WTC11 (cell line): ENCODE measurements at regions not wholly inside any gene's neighbourhood (a gene's known extent, or its start where the extent isn't known, plus 50 kb on each side); places are given as distances from the start of the nearest gene placed in this dataset.
A peak's percentile ranks its signal among the peaks of the same experiment; 100 is the strongest.

Experiments used
- ATAC-seq: fragments of 200-7000 bp; cut with Tn5 transposase; 2 replicates; pipeline ENCODE4 v1.10.0; 2021; ENCODE audit warnings: mild to moderate bottlenecking, moderate library complexity
- CTCF ChIA-PET: fragments of 300-600 bp; sonication (Branson Sonifier 250); formaldehyde crosslinking; loops from one replicate; lab custom pipeline; 2021; ENCODE audit warnings: antibody characterized with exemption; lab: Charles Lee
- POLR2A ChIA-PET: fragments of 350-600 bp; sonication (Branson Sonifier 250); formaldehyde crosslinking; loops from one replicate; lab custom pipeline; 2021; ENCODE audit warnings: antibody characterized with exemption; lab: Charles Lee
- DNase-seq: peaks from one replicate; pipeline ENCODE4 v3.0.0; 2021; ENCODE audit warnings: low spot score
- H3K27ac Mint-ChIP-seq: 2 replicates; pipeline ENCODE4 v1.8.0; 2021; ENCODE audit warnings: mixed read lengths
- H3K27me3 Mint-ChIP-seq: 2 replicates; pipeline ENCODE4 v1.8.0; 2021; ENCODE audit warnings: low read depth, mild to moderate bottlenecking, moderate library complexity, mixed read lengths
- H3K36me3 Mint-ChIP-seq: 2 replicates; pipeline ENCODE4 v1.8.0; 2021; ENCODE audit warnings: mixed read lengths
- H3K4me1 Mint-ChIP-seq: 2 replicates; pipeline ENCODE4 v1.8.0; 2022; ENCODE audit warnings: mixed read lengths
- H3K4me3 Mint-ChIP-seq: 2 replicates; pipeline ENCODE4 v1.8.0; 2021; ENCODE audit warnings: mild to moderate bottlenecking, moderate library complexity, mixed read lengths
- H3K9me3 Mint-ChIP-seq: 2 replicates; pipeline ENCODE4 v1.8.0; 2021; ENCODE audit warnings: mixed read lengths
- ATF1 ChIP-seq: sonication (generic); formaldehyde crosslinking; IDR thresholded peaks from 2 replicates; pipeline ENCODE4 v1.8.1; 2023; ENCODE audit warnings: mild to moderate bottlenecking, moderate library complexity, missing genetic modification reagents
- ESRRA ChIP-seq: sonication (generic); formaldehyde crosslinking; IDR thresholded peaks from 2 replicates; pipeline ENCODE4 v1.8.1; 2022; ENCODE audit warnings: mild to moderate bottlenecking, missing genetic modification reagents, borderline replicate concordance
- GABPB1 ChIP-seq: sonication (generic); formaldehyde crosslinking; IDR thresholded peaks from 2 replicates; pipeline ENCODE4 v1.8.1; 2023; ENCODE audit warnings: mild to moderate bottlenecking, missing genetic modification reagents
- HMGA2 ChIP-seq: fragments of 250-450 bp; sonication (Bioruptor Pico); IDR thresholded peaks from 2 replicates; pipeline ENCODE4 v1.4.0; 2021; ENCODE audit warnings: mild to moderate bottlenecking, moderate library complexity
- JUN ChIP-seq: sonication (generic); formaldehyde crosslinking; IDR thresholded peaks from 2 replicates; pipeline ENCODE4 v1.8.0; 2023; ENCODE audit warnings: mild to moderate bottlenecking, missing genetic modification reagents
- NR1H2 ChIP-seq: sonication (generic); formaldehyde crosslinking; IDR thresholded peaks from 2 replicates; pipeline ENCODE4 v1.9.0; 2021; ENCODE audit warnings: mild to moderate bottlenecking, moderate library complexity, missing genetic modification reagents
- TEAD4 ChIP-seq: sonication (generic); formaldehyde crosslinking; IDR thresholded peaks from 2 replicates; pipeline ENCODE4 v1.8.0; 2022; ENCODE audit warnings: mild to moderate bottlenecking, missing genetic modification reagents
- TP53 ChIP-seq: sonication (generic); formaldehyde crosslinking; IDR thresholded peaks from 2 replicates; pipeline ENCODE4 v1.8.1; 2023; ENCODE audit warnings: mild to moderate bottlenecking, missing genetic modification reagents
- ZNF121 ChIP-seq: sonication (generic); formaldehyde crosslinking; IDR thresholded peaks from 2 replicates; pipeline ENCODE4 v1.8.0; 2023; ENCODE audit warnings: missing genetic modification reagents
- ZNF138 ChIP-seq: sonication (generic); formaldehyde crosslinking; conservative IDR thresholded peaks from 2 replicates; pipeline ENCODE4 v1.8.1; 2022; ENCODE audit warnings: mild to moderate bottlenecking, moderate library complexity, missing genetic modification reagents
- ZNF396 ChIP-seq: fragments of 250-450 bp; sonication (Bioruptor Pico); IDR thresholded peaks from 2 replicates; pipeline ENCODE4 v1.8.0; 2021; ENCODE audit warnings: mild to moderate bottlenecking, moderate library complexity, borderline replicate concordance
- TF ChIP-seq, protein P1 (sequence below): sonication (generic); formaldehyde crosslinking; IDR thresholded peaks from 2 replicates; pipeline ENCODE4 v1.8.1; 2023; ENCODE audit warnings: mild to moderate bottlenecking, missing genetic modification reagents, moderate library complexity
- TF ChIP-seq, protein P2 (sequence below): fragments of 250-450 bp; sonication (Bioruptor Pico); IDR thresholded peaks from 2 replicates; pipeline ENCODE4 v1.9.0; 2021; ENCODE audit warnings: mild to moderate bottlenecking, borderline replicate concordance
- TF ChIP-seq, protein P3 (sequence below): sonication (generic); formaldehyde crosslinking; IDR thresholded peaks from 2 replicates; pipeline ENCODE4 v1.8.0; 2022; ENCODE audit warnings: mild to moderate bottlenecking, missing genetic modification reagents
- TF ChIP-seq, protein P4 (sequence below): sonication (generic); formaldehyde crosslinking; IDR thresholded peaks from 2 replicates; pipeline ENCODE4 v1.8.1; 2023; ENCODE audit warnings: mild to moderate bottlenecking, missing genetic modification reagents, moderate library complexity
- TF ChIP-seq, protein P5 (sequence below): sonication (generic); formaldehyde crosslinking; IDR thresholded peaks from 2 replicates; pipeline ENCODE4 v1.8.0; 2022; ENCODE audit warnings: mild to moderate bottlenecking, missing genetic modification reagents
- TF ChIP-seq, protein P6 (sequence below): fragments of 250-450 bp; sonication (Bioruptor Pico); conservative IDR thresholded peaks from 2 replicates; pipeline ENCODE4 v1.9.0; 2021; ENCODE audit warnings: mild to moderate bottlenecking
- TF ChIP-seq, protein P7 (sequence below): sonication (generic); formaldehyde crosslinking; IDR thresholded peaks from 2 replicates; pipeline ENCODE4 v1.8.0; 2023; ENCODE audit warnings: missing genetic modification reagents, mild to moderate bottlenecking, borderline replicate concordance
- TF ChIP-seq, protein P8 (sequence below): sonication (generic); formaldehyde crosslinking; IDR thresholded peaks from 2 replicates; pipeline ENCODE4 v1.8.0; 2023; ENCODE audit warnings: missing genetic modification reagents

DNA sequence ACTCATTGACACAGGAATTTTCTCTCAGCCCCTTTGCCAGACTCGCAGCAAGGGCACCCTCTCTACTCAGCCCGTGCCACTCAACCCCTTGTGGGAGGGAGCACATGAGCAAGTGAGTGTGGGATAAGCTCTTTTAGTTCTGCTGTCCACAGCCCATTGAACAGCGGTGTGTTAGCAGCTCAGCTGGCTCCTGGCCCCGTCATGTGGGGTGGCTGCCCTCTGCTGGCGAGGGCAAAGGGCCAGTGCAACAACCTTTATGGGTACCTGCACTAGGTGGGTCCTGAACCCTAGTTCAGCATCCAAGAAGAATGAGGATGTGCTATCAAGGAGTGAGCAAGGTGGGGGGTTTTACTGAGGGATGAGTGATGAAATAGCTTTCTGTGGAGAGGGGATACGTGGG, 85.0 kb upstream of the ZNF81 start:
- no peak overlapping the region for H3K27ac Mint-ChIP-seq
- POLR2A ChIA-PET, result no interaction called here
- H3K4me3 Mint-ChIP-seq, result no peak overlapping the region
- no peaks in the 10 kb centered on the region for H3K9me3 Mint-ChIP-seq
- TF ChIP-seq, protein P1, sequence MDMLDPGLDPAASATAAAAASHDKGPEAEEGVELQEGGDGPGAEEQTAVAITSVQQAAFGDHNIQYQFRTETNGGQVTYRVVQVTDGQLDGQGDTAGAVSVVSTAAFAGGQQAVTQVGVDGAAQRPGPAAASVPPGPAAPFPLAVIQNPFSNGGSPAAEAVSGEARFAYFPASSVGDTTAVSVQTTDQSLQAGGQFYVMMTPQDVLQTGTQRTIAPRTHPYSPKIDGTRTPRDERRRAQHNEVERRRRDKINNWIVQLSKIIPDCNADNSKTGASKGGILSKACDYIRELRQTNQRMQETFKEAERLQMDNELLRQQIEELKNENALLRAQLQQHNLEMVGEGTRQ (CRISPR knock-in tag), result no peak
- TF ChIP-seq, protein P2, sequence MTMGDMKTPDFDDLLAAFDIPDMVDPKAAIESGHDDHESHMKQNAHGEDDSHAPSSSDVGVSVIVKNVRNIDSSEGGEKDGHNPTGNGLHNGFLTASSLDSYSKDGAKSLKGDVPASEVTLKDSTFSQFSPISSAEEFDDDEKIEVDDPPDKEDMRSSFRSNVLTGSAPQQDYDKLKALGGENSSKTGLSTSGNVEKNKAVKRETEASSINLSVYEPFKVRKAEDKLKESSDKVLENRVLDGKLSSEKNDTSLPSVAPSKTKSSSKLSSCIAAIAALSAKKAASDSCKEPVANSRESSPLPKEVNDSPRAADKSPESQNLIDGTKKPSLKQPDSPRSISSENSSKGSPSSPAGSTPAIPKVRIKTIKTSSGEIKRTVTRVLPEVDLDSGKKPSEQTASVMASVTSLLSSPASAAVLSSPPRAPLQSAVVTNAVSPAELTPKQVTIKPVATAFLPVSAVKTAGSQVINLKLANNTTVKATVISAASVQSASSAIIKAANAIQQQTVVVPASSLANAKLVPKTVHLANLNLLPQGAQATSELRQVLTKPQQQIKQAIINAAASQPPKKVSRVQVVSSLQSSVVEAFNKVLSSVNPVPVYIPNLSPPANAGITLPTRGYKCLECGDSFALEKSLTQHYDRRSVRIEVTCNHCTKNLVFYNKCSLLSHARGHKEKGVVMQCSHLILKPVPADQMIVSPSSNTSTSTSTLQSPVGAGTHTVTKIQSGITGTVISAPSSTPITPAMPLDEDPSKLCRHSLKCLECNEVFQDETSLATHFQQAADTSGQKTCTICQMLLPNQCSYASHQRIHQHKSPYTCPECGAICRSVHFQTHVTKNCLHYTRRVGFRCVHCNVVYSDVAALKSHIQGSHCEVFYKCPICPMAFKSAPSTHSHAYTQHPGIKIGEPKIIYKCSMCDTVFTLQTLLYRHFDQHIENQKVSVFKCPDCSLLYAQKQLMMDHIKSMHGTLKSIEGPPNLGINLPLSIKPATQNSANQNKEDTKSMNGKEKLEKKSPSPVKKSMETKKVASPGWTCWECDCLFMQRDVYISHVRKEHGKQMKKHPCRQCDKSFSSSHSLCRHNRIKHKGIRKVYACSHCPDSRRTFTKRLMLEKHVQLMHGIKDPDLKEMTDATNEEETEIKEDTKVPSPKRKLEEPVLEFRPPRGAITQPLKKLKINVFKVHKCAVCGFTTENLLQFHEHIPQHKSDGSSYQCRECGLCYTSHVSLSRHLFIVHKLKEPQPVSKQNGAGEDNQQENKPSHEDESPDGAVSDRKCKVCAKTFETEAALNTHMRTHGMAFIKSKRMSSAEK (CRISPR knock-in tag), result no peak
- TF ChIP-seq, protein P3, sequence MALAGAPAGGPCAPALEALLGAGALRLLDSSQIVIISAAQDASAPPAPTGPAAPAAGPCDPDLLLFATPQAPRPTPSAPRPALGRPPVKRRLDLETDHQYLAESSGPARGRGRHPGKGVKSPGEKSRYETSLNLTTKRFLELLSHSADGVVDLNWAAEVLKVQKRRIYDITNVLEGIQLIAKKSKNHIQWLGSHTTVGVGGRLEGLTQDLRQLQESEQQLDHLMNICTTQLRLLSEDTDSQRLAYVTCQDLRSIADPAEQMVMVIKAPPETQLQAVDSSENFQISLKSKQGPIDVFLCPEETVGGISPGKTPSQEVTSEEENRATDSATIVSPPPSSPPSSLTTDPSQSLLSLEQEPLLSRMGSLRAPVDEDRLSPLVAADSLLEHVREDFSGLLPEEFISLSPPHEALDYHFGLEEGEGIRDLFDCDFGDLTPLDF (CRISPR knock-in tag), result no peak
- TF ChIP-seq TEAD4 (CRISPR knock-in tag) (no peak), GABPB1 (CRISPR knock-in tag) (no peak), ZNF121 (CRISPR knock-in tag) (no peak)
- TF ChIP-seq, protein P4, sequence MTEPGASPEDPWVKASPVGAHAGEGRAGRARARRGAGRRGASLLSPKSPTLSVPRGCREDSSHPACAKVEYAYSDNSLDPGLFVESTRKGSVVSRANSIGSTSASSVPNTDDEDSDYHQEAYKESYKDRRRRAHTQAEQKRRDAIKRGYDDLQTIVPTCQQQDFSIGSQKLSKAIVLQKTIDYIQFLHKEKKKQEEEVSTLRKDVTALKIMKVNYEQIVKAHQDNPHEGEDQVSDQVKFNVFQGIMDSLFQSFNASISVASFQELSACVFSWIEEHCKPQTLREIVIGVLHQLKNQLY, result no peak
- H3K27me3 Mint-ChIP-seq, result no peaks in the 10 kb centered on the region; the same call in 1 of the 2 replicates
- peak; percentile 92 for ATAC-seq
- CTCF ChIA-PET, result interaction anchor here (0.7 to 1.7 kb wide), 5 partner anchors 12 to 254 kb away, joined by 3 to 6 read pairs (median 3); partner anchors contain the start of genes ELK1 and TIMP1
- no peaks in the 10 kb centered on the region for H3K36me3 Mint-ChIP-seq
- DNase-seq, result peak; percentile 66
- H3K4me1 Mint-ChIP-seq, result peaks cover 3% of the 10 kb centered on the region; the same call in 1 of the 2 replicates

DNA sequence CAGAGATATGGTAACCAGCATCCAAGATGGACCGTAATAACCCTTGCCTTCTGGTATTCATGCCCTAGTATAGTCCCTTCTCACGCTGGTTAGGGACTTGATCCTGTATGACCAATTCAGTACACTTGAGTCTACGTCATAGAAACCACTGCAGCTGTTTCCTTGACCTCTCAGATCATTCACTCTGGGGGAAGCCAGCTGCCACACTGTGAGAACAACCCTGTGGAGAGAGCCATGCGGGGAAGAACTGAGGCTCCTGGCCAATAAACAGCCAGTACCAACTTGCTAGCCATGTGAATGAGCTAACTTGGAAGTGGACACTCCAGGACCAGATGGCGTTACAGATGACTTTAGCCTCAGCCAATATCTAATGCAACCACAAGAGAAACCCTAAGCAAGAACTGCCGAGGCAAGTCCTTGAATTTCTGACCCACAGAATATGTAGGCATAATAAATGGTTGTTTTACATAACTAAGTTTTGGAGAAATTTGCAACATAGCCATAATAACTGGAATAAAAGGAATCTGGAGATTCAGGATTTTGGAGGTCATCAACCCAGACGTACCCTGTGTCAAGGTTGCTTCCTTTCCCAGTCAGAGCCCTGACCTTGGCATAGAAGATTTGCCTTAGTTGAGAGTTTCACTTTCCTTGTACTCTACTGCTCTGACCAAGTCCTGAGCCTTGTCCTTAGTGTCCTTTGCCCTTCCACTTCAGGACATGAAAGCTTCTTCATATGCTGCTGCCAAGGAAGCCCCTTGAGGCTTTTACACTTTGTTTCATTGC, 87.3 kb upstream of the ZNF81 start:
- Mint-ChIP-seq H3K27ac (no peak overlapping the region), H3K9me3 (no peaks in the 10 kb centered on the region), H3K36me3 (no peaks in the 10 kb centered on the region), H3K27me3 (no peaks in the 10 kb centered on the region; the same call in 1 of the 2 replicates), H3K4me1 (peaks cover 3% of the 10 kb centered on the region; the same call in 1 of the 2 replicates), H3K4me3 (no peak overlapping the region)
- DNase-seq, result no peak
- ChIA-PET POLR2A (no interaction called here), CTCF (interaction anchor here (1.0 kb wide), 1 partner anchor 104 kb away, joined by 3 read pairs; no protein-coding TSS in a partner anchor)
- ATAC-seq, result no peak
- TF ChIP-seq ZNF396 (CRISPR knock-in tag), result no peak
- TF ChIP-seq, protein P5, sequence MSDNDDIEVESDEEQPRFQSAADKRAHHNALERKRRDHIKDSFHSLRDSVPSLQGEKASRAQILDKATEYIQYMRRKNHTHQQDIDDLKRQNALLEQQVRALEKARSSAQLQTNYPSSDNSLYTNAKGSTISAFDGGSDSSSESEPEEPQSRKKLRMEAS (CRISPR knock-in tag), result no peak
- no peak for TF ChIP-seq TP53 (CRISPR knock-in tag)
- TF ChIP-seq ATF1 (CRISPR knock-in tag), result no peak
- TF ChIP-seq, protein P6, sequence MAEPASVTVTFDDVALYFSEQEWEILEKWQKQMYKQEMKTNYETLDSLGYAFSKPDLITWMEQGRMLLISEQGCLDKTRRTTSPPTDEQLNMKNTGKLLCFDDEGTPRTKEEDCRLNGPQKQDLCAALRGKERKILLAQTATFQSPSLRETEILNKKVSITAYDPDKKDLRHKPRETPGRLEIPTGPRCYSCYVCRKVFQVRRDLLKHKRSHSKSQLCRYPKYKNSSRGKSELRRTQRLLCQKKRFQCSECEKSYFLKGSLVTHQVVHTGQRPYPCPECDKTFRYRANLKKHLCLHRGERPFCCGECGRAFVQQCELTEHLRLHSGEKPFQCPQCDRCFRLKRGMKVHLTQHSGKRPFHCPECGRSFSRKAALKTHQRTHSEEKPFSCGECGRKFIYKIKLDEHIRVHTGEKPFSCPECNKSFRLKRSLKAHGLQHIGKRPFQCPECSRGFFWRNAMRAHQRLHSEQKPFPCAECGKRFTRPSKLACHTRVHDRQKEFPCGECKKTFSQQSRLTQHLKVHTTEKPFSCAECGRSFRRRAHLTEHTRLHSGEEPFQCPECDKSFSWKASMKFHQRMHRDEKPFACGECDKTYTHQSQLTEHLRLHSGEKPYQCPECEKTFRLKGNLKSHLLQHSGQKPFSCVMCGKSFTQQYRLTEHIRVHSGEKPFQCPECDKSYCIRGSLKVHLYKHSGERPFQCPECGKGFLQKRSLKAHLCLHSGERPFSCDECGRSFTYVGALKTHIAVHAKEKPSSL, result no peak
- TF ChIP-seq ESRRA (CRISPR knock-in tag), result no peak
- TF ChIP-seq NR1H2 (CRISPR knock-in tag), result no peak
- no peak for TF ChIP-seq JUN
- TF ChIP-seq HMGA2 (CRISPR knock-in tag), result no peak
- no peak for TF ChIP-seq ZNF138 (CRISPR knock-in tag)
- TF ChIP-seq, protein P7, sequence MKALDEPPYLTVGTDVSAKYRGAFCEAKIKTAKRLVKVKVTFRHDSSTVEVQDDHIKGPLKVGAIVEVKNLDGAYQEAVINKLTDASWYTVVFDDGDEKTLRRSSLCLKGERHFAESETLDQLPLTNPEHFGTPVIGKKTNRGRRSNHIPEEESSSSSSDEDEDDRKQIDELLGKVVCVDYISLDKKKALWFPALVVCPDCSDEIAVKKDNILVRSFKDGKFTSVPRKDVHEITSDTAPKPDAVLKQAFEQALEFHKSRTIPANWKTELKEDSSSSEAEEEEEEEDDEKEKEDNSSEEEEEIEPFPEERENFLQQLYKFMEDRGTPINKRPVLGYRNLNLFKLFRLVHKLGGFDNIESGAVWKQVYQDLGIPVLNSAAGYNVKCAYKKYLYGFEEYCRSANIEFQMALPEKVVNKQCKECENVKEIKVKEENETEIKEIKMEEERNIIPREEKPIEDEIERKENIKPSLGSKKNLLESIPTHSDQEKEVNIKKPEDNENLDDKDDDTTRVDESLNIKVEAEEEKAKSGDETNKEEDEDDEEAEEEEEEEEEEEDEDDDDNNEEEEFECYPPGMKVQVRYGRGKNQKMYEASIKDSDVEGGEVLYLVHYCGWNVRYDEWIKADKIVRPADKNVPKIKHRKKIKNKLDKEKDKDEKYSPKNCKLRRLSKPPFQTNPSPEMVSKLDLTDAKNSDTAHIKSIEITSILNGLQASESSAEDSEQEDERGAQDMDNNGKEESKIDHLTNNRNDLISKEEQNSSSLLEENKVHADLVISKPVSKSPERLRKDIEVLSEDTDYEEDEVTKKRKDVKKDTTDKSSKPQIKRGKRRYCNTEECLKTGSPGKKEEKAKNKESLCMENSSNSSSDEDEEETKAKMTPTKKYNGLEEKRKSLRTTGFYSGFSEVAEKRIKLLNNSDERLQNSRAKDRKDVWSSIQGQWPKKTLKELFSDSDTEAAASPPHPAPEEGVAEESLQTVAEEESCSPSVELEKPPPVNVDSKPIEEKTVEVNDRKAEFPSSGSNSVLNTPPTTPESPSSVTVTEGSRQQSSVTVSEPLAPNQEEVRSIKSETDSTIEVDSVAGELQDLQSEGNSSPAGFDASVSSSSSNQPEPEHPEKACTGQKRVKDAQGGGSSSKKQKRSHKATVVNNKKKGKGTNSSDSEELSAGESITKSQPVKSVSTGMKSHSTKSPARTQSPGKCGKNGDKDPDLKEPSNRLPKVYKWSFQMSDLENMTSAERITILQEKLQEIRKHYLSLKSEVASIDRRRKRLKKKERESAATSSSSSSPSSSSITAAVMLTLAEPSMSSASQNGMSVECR (CRISPR knock-in tag), result no peak
- TF ChIP-seq, protein P8, sequence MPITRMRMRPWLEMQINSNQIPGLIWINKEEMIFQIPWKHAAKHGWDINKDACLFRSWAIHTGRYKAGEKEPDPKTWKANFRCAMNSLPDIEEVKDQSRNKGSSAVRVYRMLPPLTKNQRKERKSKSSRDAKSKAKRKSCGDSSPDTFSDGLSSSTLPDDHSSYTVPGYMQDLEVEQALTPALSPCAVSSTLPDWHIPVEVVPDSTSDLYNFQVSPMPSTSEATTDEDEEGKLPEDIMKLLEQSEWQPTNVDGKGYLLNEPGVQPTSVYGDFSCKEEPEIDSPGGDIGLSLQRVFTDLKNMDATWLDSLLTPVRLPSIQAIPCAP (CRISPR knock-in tag), result no peak
